ENCODE measurements at regions not wholly inside any gene's neighbourhood (a gene's known extent, or its start where the extent isn't known, plus 50 kb on each side); places are given as distances from the start of the nearest gene placed in this dataset.

- no peak for TF ChIP-seq RCOR1 (IDR thresholded peaks at IDR 0.05; ENCODE audit: insufficient replicate concordance, low read length)
- TF ChIP-seq CTCF (conservative IDR thresholded peaks at IDR 0.05; ENCODE audit: low read depth, low read length), result no peak
- no peak for TF ChIP-seq POLR2A (IDR thresholded peaks at IDR 0.05; ENCODE audit: low read depth, low read length)
- no peak for TF ChIP-seq RAD21 (IDR thresholded peaks at IDR 0.05; ENCODE audit: low read length)
- no peak for TF ChIP-seq CEBPB (IDR thresholded peaks at IDR 0.05; ENCODE audit: low read depth, low read length)
- TF ChIP-seq MAFK (IDR thresholded peaks at IDR 0.05; ENCODE audit: low read depth, low read length), result no peak
- no peak for TF ChIP-seq MAZ (IDR thresholded peaks at IDR 0.05; ENCODE audit: borderline replicate concordance, low read depth, low read length)
- no peak for TF ChIP-seq RFX5 (IDR thresholded peaks at IDR 0.05; ENCODE audit: low read depth, low read length)
- no peak for TF ChIP-seq SMC3 (IDR thresholded peaks at IDR 0.05; ENCODE audit: low read depth, low read length)
- TF ChIP-seq USF2 (IDR thresholded peaks at IDR 0.05; ENCODE audit: low read depth, low read length), result no peak
- no peak for TF ChIP-seq BHLHE40 (IDR thresholded peaks at IDR 0.05; ENCODE audit: low read depth, low read length)
- TF ChIP-seq ELK1 (IDR thresholded peaks at IDR 0.05; ENCODE audit: borderline replicate concordance, low read depth, low read length), result no peak
- TF ChIP-seq MXI1 (IDR thresholded peaks at IDR 0.05; ENCODE audit: borderline replicate concordance, low read depth, low read length), result no peak
- TF ChIP-seq FOS (IDR thresholded peaks at IDR 0.05; ENCODE audit: low read depth, low read length), result no peak
Observed at GRCh38 chr11:90434858-90435257, 212.0 kb upstream of the CHORDC1 start.

Data from IMR-90 (cell line).